SK-N-SH (cell line): ENCODE measurements at regions not wholly inside any gene's neighbourhood (a gene's known extent, or its start where the extent isn't known, plus 50 kb on each side); places are given as distances from the start of the nearest gene placed in this dataset.

Source experiments
- CTCF ChIA-PET: fragments of 300-600, 350-600 bp; formaldehyde crosslinking; extraction: SDS; loops from one replicate; lab custom pipeline; 2021; lab: Yijun Ruan, JAX
- POLR2A ChIA-PET: fragments of 350-600 bp; sonication (Branson Sonifier 250); formaldehyde crosslinking; extraction: SDS; loops from one replicate; lab custom pipeline; 2020; ENCODE audit warnings: antibody characterized with exemption, inconsistent platforms; lab: Yijun Ruan, JAX
- DNase-seq: peaks from one replicate; pipeline ENCODE4 v3.0.0; 2012
- H2AFZ ChIP-seq: fragments of 200-600 bp; sonication (generic); 2 replicates; pipeline ENCODE4 v1.8.1; 2016; ENCODE audit warnings: antibody characterized with exemption, mild to moderate bottlenecking, low read depth
- H3F3A ChIP-seq: fragments of 200-600 bp; sonication (generic); replicated peaks from 2 replicates; pipeline ENCODE3; 2016; ENCODE audit warnings: antibody characterized with exemption, mild to moderate bottlenecking; ENCODE audit not compliant: insufficient read depth
- H3K27ac ChIP-seq, 2 experiments: fragments of 200-500 bp in 1 of 2; fragments of 200-600 bp in 1 of 2; sonication (Bioruptor generic) in 1 of 2; sonication (generic), shearing (Covaris generic) in 1 of 2; 2 replicates each; pipeline versions ENCODE4 v1.5.1 to v1.6.1; 2014 to 2016; ENCODE audit warnings: low read depth in 2 of 2, inconsistent platforms in 1 of 2, low read length in 1 of 2, mild to moderate bottlenecking in 1 of 2, mixed read lengths in 1 of 2
- H3K27me3 ChIP-seq: fragments of 200-600 bp; sonication (generic), shearing (Covaris generic); 2 replicates; pipeline ENCODE4 v1.6.1; 2016; ENCODE audit warnings: mixed run types; ENCODE audit not compliant: insufficient read depth
- H3K36me3 ChIP-seq, 2 experiments: fragments of 200-500 bp in 1 of 2; fragments of 200-600 bp in 1 of 2; sonication (Bioruptor generic) in 1 of 2; sonication (generic) in 1 of 2; replicated peaks in 1 of 2; 2 replicates each; pipeline versions ENCODE3 to v1.5.1; 2014 to 2016; ENCODE audit warnings: low read length in 1 of 2, mild to moderate bottlenecking in 1 of 2; ENCODE audit not compliant: insufficient read depth in 2 of 2, control insufficient read depth in 1 of 2
- H3K4me1 ChIP-seq, 2 experiments: fragments of 200-500 bp in 1 of 2; fragments of 200-600 bp in 1 of 2; sonication (Bioruptor generic) in 1 of 2; sonication (generic), shearing (Covaris generic) in 1 of 2; 2 replicates each; pipeline versions ENCODE4 v1.5.1 to v1.6.1; 2014 to 2016; ENCODE audit warnings: low read depth in 1 of 2, low read length in 1 of 2, mixed run types in 1 of 2; ENCODE audit not compliant: insufficient read depth in 2 of 2, control insufficient read depth in 1 of 2
- H3K4me2 ChIP-seq: fragments of 200-600 bp; sonication (generic), shearing (Covaris generic); 2 replicates; pipeline ENCODE4 v1.6.1; 2017; ENCODE audit warnings: mixed run types
- H3K4me3 ChIP-seq, 2 experiments: fragments of 200-500 bp in 1 of 2; fragments of 200-600 bp in 1 of 2; sonication (Bioruptor generic) in 1 of 2; sonication (generic), shearing (Covaris generic) in 1 of 2; 2 replicates each; pipeline versions ENCODE4 v1.5.1 to v1.8.1; 2014 to 2016; ENCODE audit warnings: low read depth in 2 of 2, inconsistent platforms in 1 of 2, low read length in 1 of 2, mild to moderate bottlenecking in 1 of 2, mixed read lengths in 1 of 2, moderate library complexity in 1 of 2
- H3K79me2 ChIP-seq: fragments of 200-600 bp; sonication (generic); 2 replicates; pipeline ENCODE4 v1.8.1; 2017; ENCODE audit warnings: mild to moderate bottlenecking; ENCODE audit not compliant: insufficient read depth
- H3K9ac ChIP-seq: fragments of 200-600 bp; sonication (generic); 2 replicates; pipeline ENCODE4 v1.6.1; 2017; ENCODE audit warnings: mixed run types
- H3K9me2 ChIP-seq: fragments of 200-600 bp; sonication (generic); 2 replicates; pipeline ENCODE4 v1.6.1; 2017; ENCODE audit warnings: mixed run types
- H3K9me3 ChIP-seq: fragments of 200-600 bp; sonication (generic); 2 replicates; pipeline ENCODE4 v1.6.1; 2017; ENCODE audit warnings: mixed run types, mild to moderate bottlenecking, moderate library complexity
- H4K20me1 ChIP-seq: fragments of 200-600 bp; sonication (generic); 2 replicates; pipeline ENCODE4 v1.6.1; 2017; ENCODE audit warnings: mild to moderate bottlenecking, mixed run types; ENCODE audit not compliant: insufficient read depth
- CHD2 ChIP-seq: fragments of 150-350 bp; IDR thresholded peaks from 2 replicates; pipeline ENCODE4 v1.6.1; 2018; ENCODE audit warnings: low read length; ENCODE audit not compliant: partially characterized antibody
- ELF1 ChIP-seq: IDR thresholded peaks from 2 replicates; pipeline ENCODE4 v1.4.0; 2012
- EP300 ChIP-seq, 2 experiments: IDR thresholded peaks; 2 replicates each; pipeline versions ENCODE4 v1.4.0 to v1.6.1; 2012; ENCODE audit warnings: borderline replicate concordance in 1 of 2, low read depth in 1 of 2, low read length in 1 of 2
- EZH2phosphoT487 ChIP-seq: fragments of 200-600 bp; sonication (generic); IDR thresholded peaks from 2 replicates; pipeline ENCODE4 v1.6.1; 2017; ENCODE audit warnings: low read depth, mixed run types, mild to moderate bottlenecking, antibody characterized with exemption, moderate library complexity, borderline replicate concordance
- FOXJ3 ChIP-seq: sonication (generic); formaldehyde crosslinking; IDR thresholded peaks from 2 replicates; pipeline ENCODE4 v1.5.1; 2020; ENCODE audit warnings: mild to moderate bottlenecking, missing genetic modification reagents
- FOXM1 ChIP-seq: IDR thresholded peaks from 2 replicates; pipeline ENCODE4 v1.4.0; 2012; ENCODE audit warnings: low read depth, mild to moderate bottlenecking
- GATA2 ChIP-seq: sonication (generic); formaldehyde crosslinking; IDR thresholded peaks from 2 replicates; pipeline ENCODE4 v1.5.0; 2020; ENCODE audit warnings: mild to moderate bottlenecking, missing genetic modification reagents
- JUND ChIP-seq: IDR thresholded peaks from 2 replicates; pipeline ENCODE4 v1.4.0; 2012
- MEF2A ChIP-seq: IDR thresholded peaks from 2 replicates; pipeline ENCODE4 v1.4.0; 2012; ENCODE audit warnings: low read depth, borderline replicate concordance
- MXI1 ChIP-seq: IDR thresholded peaks from 2 replicates; pipeline ENCODE4 v1.6.1; 2012; ENCODE audit warnings: mild to moderate bottlenecking, low read depth, low read length, improper control_type of control experiment
- RAD21 ChIP-seq: IDR thresholded peaks from 2 replicates; pipeline ENCODE4 v1.6.1; 2012; ENCODE audit warnings: mild to moderate bottlenecking, low read length
- RFX5 ChIP-seq: IDR thresholded peaks from 2 replicates; pipeline ENCODE4 v1.6.1; 2012; ENCODE audit warnings: mild to moderate bottlenecking, improper control_type of control experiment, low read length
- RXRA ChIP-seq: IDR thresholded peaks from 2 replicates; pipeline ENCODE4 v1.4.0; 2012; ENCODE audit warnings: low read depth, mild to moderate bottlenecking, borderline replicate concordance
- SIN3A ChIP-seq: IDR thresholded peaks from 2 replicates; pipeline ENCODE4 v1.6.1; 2012; ENCODE audit warnings: low read depth, mild to moderate bottlenecking, low read length, moderate library complexity, borderline replicate concordance
- SMC3 ChIP-seq: IDR thresholded peaks from 2 replicates; pipeline ENCODE4 v1.6.1; 2012; ENCODE audit warnings: low read depth, low read length, improper control_type of control experiment
- TAF1 ChIP-seq: IDR thresholded peaks from 2 replicates; pipeline ENCODE4 v1.6.1; 2012; ENCODE audit warnings: low read depth, mild to moderate bottlenecking, low read length, moderate library complexity, borderline replicate concordance
- TCF12 ChIP-seq: IDR thresholded peaks from 2 replicates; pipeline ENCODE4 v1.4.0; 2012
- WGBS: methylation state at CpG from one replicate; pipeline ENCODE4 v1.1.6; 2017; ENCODE audit warnings: low lambda C conversion rate; 5-methylcytosine and 5-hydroxymethylcytosine counted together
- TF ChIP-seq, protein P1 (sequence below): IDR thresholded peaks from 2 replicates; pipeline ENCODE4 v1.4.0; 2012; ENCODE audit warnings: low read depth, borderline replicate concordance
- TF ChIP-seq, protein P2 (sequence below): IDR thresholded peaks from 2 replicates; pipeline ENCODE4; 2012
- TF ChIP-seq, protein P3 (sequence below): fragments of 150-350 bp; IDR thresholded peaks from 2 replicates; pipeline ENCODE4 v1.6.1; 2016; ENCODE audit warnings: mild to moderate bottlenecking, low read depth, low read length

DNA sequence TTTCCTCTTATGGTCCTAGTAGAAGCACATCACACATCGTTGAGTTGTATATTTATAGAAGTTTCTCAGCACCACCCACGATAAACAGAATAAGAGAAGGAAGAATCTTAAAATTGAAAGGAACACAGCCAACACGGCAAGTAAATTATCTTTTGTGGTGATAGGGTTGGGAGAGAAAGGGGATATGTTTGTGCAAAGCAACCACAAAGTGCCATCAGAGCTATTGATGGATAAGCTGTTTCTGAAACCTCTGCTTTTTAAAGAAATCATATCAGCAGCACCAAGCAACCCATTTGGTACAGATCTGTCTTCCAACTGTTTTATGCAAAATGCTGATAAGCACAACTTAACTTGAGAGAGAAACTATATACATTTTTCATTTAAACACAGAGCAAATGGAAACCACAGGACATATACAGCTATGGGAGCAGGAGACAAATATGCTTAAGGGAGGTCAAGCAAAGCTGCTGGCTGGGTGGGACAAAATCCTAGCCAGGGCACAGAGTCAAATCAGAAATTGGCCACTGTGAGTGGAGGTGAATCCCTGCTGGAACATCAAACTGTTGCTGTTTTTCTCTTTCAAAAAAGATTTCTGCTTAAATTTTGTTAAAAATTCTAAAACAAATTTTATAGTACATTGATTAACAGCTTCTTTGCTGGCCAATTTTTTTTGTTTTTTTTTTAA is 194.0 kb upstream of the HHIP start:
- no peak overlapping the region for H3K9ac ChIP-seq
- H3K9me3 ChIP-seq = no peaks in the 10 kb centered on the region
- 1% methylated on average over 3 of the region's 3 CpGs for WGBS
- H2AFZ ChIP-seq = no peak overlapping the region
- DNase-seq = no peak
- no peaks in the 10 kb centered on the region for H3F3A ChIP-seq
- no peaks in the 10 kb centered on the region for H3K9me2 ChIP-seq
- H3K4me2 ChIP-seq = no peak overlapping the region
- POLR2A ChIA-PET = no interaction called here
- H3K79me2 ChIP-seq = no peaks in the 10 kb centered on the region
- CTCF ChIA-PET = interaction anchor here (0.7 kb wide), 1 partner anchor 103 kb away, joined by 3 read pairs; no protein-coding TSS in a partner anchor
- H3K4me1 ChIP-seq = no peaks in the 10 kb centered on the region
- TF ChIP-seq FOXJ3 (CRISPR knock-in tag) (no peak), RFX5 (no peak), RAD21 (no peak), SMC3 (no peak), SIN3A (no peak), FOXM1 (no peak), EP300 (IDR thresholded peaks at IDR 0.05; ENCODE audit: borderline replicate concordance in 1 of 2, low read depth in 1 of 2, low read length in 1 of 2) (no peak), ELF1 (no peak), RXRA (no peak), EZH2phosphoT487 (no peak), JUND (no peak), MEF2A (no peak), GATA2 (CRISPR knock-in tag) (no peak), CHD2 (no peak), TCF12 (no peak), MXI1 (no peak), TAF1 (no peak)
- TF ChIP-seq, protein P1, sequence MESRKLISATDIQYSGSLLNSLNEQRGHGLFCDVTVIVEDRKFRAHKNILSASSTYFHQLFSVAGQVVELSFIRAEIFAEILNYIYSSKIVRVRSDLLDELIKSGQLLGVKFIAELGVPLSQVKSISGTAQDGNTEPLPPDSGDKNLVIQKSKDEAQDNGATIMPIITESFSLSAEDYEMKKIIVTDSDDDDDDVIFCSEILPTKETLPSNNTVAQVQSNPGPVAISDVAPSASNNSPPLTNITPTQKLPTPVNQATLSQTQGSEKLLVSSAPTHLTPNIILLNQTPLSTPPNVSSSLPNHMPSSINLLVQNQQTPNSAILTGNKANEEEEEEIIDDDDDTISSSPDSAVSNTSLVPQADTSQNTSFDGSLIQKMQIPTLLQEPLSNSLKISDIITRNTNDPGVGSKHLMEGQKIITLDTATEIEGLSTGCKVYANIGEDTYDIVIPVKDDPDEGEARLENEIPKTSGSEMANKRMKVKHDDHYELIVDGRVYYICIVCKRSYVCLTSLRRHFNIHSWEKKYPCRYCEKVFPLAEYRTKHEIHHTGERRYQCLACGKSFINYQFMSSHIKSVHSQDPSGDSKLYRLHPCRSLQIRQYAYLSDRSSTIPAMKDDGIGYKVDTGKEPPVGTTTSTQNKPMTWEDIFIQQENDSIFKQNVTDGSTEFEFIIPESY = no peak
- TF ChIP-seq, protein P2, sequence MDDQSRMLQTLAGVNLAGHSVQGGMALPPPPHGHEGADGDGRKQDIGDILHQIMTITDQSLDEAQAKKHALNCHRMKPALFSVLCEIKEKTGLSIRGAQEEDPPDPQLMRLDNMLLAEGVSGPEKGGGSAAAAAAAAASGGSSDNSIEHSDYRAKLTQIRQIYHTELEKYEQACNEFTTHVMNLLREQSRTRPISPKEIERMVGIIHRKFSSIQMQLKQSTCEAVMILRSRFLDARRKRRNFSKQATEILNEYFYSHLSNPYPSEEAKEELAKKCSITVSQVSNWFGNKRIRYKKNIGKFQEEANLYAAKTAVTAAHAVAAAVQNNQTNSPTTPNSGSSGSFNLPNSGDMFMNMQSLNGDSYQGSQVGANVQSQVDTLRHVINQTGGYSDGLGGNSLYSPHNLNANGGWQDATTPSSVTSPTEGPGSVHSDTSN = no peak
- TF ChIP-seq, protein P3, sequence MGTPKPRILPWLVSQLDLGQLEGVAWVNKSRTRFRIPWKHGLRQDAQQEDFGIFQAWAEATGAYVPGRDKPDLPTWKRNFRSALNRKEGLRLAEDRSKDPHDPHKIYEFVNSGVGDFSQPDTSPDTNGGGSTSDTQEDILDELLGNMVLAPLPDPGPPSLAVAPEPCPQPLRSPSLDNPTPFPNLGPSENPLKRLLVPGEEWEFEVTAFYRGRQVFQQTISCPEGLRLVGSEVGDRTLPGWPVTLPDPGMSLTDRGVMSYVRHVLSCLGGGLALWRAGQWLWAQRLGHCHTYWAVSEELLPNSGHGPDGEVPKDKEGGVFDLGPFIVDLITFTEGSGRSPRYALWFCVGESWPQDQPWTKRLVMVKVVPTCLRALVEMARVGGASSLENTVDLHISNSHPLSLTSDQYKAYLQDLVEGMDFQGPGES = no peak
- H3K36me3 ChIP-seq = no peaks in the 10 kb centered on the region
- no peak overlapping the region for H3K4me3 ChIP-seq
- no peaks in the 10 kb centered on the region for H4K20me1 ChIP-seq
- H3K27me3 ChIP-seq = no peaks in the 10 kb centered on the region
- no peak overlapping the region for H3K27ac ChIP-seq
